Endothelial cell of umbilical vein (primary cell): ENCODE measurements at regions not wholly inside any gene's neighbourhood (a gene's known extent, or its start where the extent isn't known, plus 50 kb on each side); places are given as distances from the start of the nearest gene placed in this dataset.

Experiments used
- BruUV-seq: library from RNA; stranded (reverse); fragments of 400-500 nt; replicated peaks from 2 replicates; lab custom pipeline; 2021; lab: Mats Ljungman, UMichigan
- CTCF ChIA-PET: fragments of 300-600, 350-600 bp; sonication (Branson Sonifier 250); formaldehyde crosslinking; loops from one replicate; lab custom pipeline; 2021; ENCODE audit warnings: antibody characterized with exemption, inconsistent platforms; lab: Charles Lee
- POLR2A ChIA-PET: fragments of 300-600, 350-600 bp; sonication (Branson Sonifier 250); formaldehyde crosslinking; loops from one replicate; lab custom pipeline; 2021; ENCODE audit warnings: antibody characterized with exemption, inconsistent platforms; lab: Charles Lee
- DNase-seq: peaks from one replicate; pipeline ENCODE4 v3.0.0-alpha.2; 2011; ENCODE audit warnings: low read depth, low spot score
- FAIRE-seq: peaks from 2 replicates; lab custom pipeline; 2011; peaks lifted over from hg19 to GRCh38; lab: Jason Lieb, UNC
- H2AFZ ChIP-seq: 2 replicates; pipeline ENCODE4 v1.6.0; 2012; ENCODE audit warnings: low read depth, low read length, control low read depth, inconsistent platforms
- H3K27ac ChIP-seq: 2 replicates; pipeline ENCODE4 v1.5.1; 2011; ENCODE audit warnings: low read depth, mild to moderate bottlenecking, control low read depth, low read length, moderate library complexity; ENCODE audit not compliant: insufficient read depth
- H3K27me3 ChIP-seq, 2 experiments: 2 replicates each; pipeline versions ENCODE4 v1.6.0 to v1.6.1; 2011; ENCODE audit warnings: low read length in 2 of 2, mixed read lengths in 1 of 2; ENCODE audit not compliant: control insufficient read depth in 2 of 2, insufficient read depth in 2 of 2
- H3K36me3 ChIP-seq, 2 experiments: 2 replicates in 1 of 2; 3 replicates in 1 of 2; pipeline ENCODE4 v1.5.1; 2011; ENCODE audit warnings: low read length in 2 of 2, mild to moderate bottlenecking in 1 of 2, moderate library complexity in 1 of 2; ENCODE audit not compliant: control insufficient read depth in 2 of 2, insufficient read depth in 2 of 2; ENCODE audit errors: extremely low read depth in 1 of 2
- H3K4me1 ChIP-seq: 3 replicates; pipeline ENCODE4 v1.5.1; 2011; ENCODE audit warnings: mild to moderate bottlenecking, low read length; ENCODE audit not compliant: control insufficient read depth, insufficient read depth; ENCODE audit errors: extremely low read depth
- H3K4me2 ChIP-seq: 2 replicates; pipeline ENCODE4 v1.6.1; 2011; ENCODE audit warnings: low read length, control low read depth, mixed read lengths; ENCODE audit not compliant: insufficient read depth
- H3K4me3 ChIP-seq, 3 experiments: fragments of 200-600 bp in 1 of 3; sonication (generic), shearing (Covaris generic) in 1 of 3; replicated peaks in 1 of 3; 2 replicates each; pipeline ENCODE4 v1.5.1; 2011 to 2016; ENCODE audit warnings: control low read depth in 3 of 3, low read length in 3 of 3, mild to moderate bottlenecking in 2 of 3, inconsistent platforms in 1 of 3, low read depth in 1 of 3, moderate library complexity in 1 of 3; ENCODE audit not compliant: insufficient read depth in 1 of 3
- H3K79me2 ChIP-seq: 2 replicates; pipeline ENCODE4 v1.6.0; 2012; ENCODE audit warnings: low read length, inconsistent platforms; ENCODE audit not compliant: control insufficient read depth, insufficient read depth
- H3K9ac ChIP-seq: replicated peaks from 2 replicates; pipeline ENCODE3; 2011; ENCODE audit warnings: low read length, control low read depth; ENCODE audit not compliant: insufficient read depth; ENCODE audit errors: extremely low read depth
- H3K9me1 ChIP-seq: replicated peaks from 3 replicates; pipeline ENCODE4 v1.6.0; 2011; ENCODE audit warnings: mild to moderate bottlenecking, low read length; ENCODE audit not compliant: control insufficient read depth, insufficient read depth; ENCODE audit errors: extremely low read depth
- H3K9me3 ChIP-seq: replicated peaks from 2 replicates; pipeline ENCODE4 v1.5.1; 2012; ENCODE audit warnings: low read length, inconsistent platforms; ENCODE audit not compliant: control insufficient read depth, insufficient read depth
- H4K20me1 ChIP-seq: replicated peaks from 2 replicates; pipeline ENCODE3; 2011; ENCODE audit warnings: mild to moderate bottlenecking, low read length; ENCODE audit not compliant: control insufficient read depth, insufficient read depth; ENCODE audit errors: extremely low read depth
- EZH2 ChIP-seq: IDR thresholded peaks from 2 replicates; pipeline ENCODE4 v1.6.1; 2012; ENCODE audit warnings: borderline replicate concordance, low read depth, mild to moderate bottlenecking, moderate library complexity, low read length, inconsistent platforms; ENCODE audit not compliant: severe bottlenecking
- FOS ChIP-seq: IDR thresholded peaks from 2 replicates; pipeline ENCODE4 v1.6.1; 2011; ENCODE audit warnings: mild to moderate bottlenecking, low read length, moderate library complexity, borderline replicate concordance; ENCODE audit not compliant: insufficient read depth
- GATA2 ChIP-seq: IDR thresholded peaks from 2 replicates; pipeline ENCODE4 v1.7.0; 2011; ENCODE audit warnings: low read depth, mild to moderate bottlenecking, moderate library complexity, mixed read lengths, low read length; ENCODE audit not compliant: insufficient read length, insufficient read depth
- JUN ChIP-seq: IDR thresholded peaks from 2 replicates; pipeline ENCODE4 v1.6.1; 2011; ENCODE audit warnings: borderline replicate concordance, low read depth; ENCODE audit not compliant: insufficient read length, insufficient read depth
- MYC ChIP-seq: IDR thresholded peaks from one replicate; pipeline ENCODE4 v1.6.1; 2011; ENCODE audit warnings: mild to moderate bottlenecking, low read depth, low read length
- POLR2A ChIP-seq: IDR thresholded peaks from 2 replicates; pipeline ENCODE4 v1.6.1; 2012; ENCODE audit warnings: low read depth, mild to moderate bottlenecking, control low read depth, low read length
- POLR2AphosphoS5 ChIP-seq: IDR thresholded peaks from 2 replicates; pipeline ENCODE4 v1.6.1; 2012; ENCODE audit warnings: low read depth, mild to moderate bottlenecking, control low read depth, low read length, moderate library complexity; ENCODE audit not compliant: insufficient read depth
- dilution Hi-C: fragments of 300-500 bp; cut with MboI; formaldehyde crosslinking; loops from one replicate; pipeline ENCODE4 v1.15.0; 2019; ENCODE audit warnings: low sequenced_read_pairs; ENCODE audit not compliant: extremely low pct_ligation_motif_present
- intact Hi-C: fragments of 100-400 bp; cut with micrococcal nuclease; formaldehyde crosslinking; loops from one replicate; pipeline ENCODE4 v1.10.0; 2022
- TF ChIP-seq, protein P1 (sequence below), 2 donors: IDR thresholded peaks; 1 replicate in 1 of 2; 2 replicates in 1 of 2; pipeline ENCODE4 v1.5.1; 2011; ENCODE audit warnings: low read length in 2 of 2, mild to moderate bottlenecking in 2 of 2, moderate library complexity in 2 of 2, control low read depth in 1 of 2, inconsistent platforms in 1 of 2, low read depth in 1 of 2; ENCODE audit not compliant: insufficient read depth in 1 of 2; ENCODE audit errors: extremely low read depth in 1 of 2
- TF ChIP-seq, protein P2 (sequence below): IDR thresholded peaks from 2 replicates; pipeline ENCODE4 v1.6.1; 2011; ENCODE audit not compliant: insufficient read depth, insufficient read length

DNA sequence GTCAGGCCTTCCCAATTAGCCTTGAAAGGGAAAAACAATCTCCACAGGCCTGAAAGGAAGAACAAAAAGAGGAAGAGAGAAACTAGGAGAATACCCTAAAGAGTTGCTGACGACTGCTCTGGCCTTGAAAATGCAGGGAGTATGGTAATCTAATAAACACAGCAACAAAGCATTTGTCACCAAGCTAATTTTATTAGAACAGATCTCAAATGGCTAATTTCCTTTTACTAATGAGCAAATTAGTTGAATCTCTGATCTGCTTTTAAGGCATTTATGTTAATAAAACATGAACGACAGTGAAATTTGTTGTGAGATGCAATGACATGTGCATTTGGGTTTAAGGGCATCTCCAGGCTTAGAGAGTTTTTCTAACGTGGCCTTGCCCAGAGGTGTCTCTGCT is 212.2 kb downstream of the BUD13 start:
- BruUV-seq = no TSS peak
- Histone ChIP-seq H3K9me1 (no peaks in the 10 kb centered on the region), H4K20me1 (no peaks in the 10 kb centered on the region), H3K36me3 (no peaks in the 10 kb centered on the region), H3K4me3 (no peak overlapping the region), H3K27ac (no peak overlapping the region), H3K79me2 (no peaks in the 10 kb centered on the region), H2AFZ (no peak overlapping the region), H3K9ac (no peak overlapping the region), H3K4me1 (peaks cover 21% of the 10 kb centered on the region), H3K4me2 (no peak overlapping the region), H3K9me3 (no peaks in the 10 kb centered on the region), H3K27me3 (no peaks in the 10 kb centered on the region)
- no peak for DNase-seq
- FAIRE-seq = no peak
- dilution Hi-C loops = no loop called here
- TF ChIP-seq POLR2AphosphoS5 (no peak), EZH2 (no peak), GATA2 (no peak), FOS (no peak), MYC (no peak), JUN (no peak), POLR2A (no peak)
- TF ChIP-seq, protein P1, sequence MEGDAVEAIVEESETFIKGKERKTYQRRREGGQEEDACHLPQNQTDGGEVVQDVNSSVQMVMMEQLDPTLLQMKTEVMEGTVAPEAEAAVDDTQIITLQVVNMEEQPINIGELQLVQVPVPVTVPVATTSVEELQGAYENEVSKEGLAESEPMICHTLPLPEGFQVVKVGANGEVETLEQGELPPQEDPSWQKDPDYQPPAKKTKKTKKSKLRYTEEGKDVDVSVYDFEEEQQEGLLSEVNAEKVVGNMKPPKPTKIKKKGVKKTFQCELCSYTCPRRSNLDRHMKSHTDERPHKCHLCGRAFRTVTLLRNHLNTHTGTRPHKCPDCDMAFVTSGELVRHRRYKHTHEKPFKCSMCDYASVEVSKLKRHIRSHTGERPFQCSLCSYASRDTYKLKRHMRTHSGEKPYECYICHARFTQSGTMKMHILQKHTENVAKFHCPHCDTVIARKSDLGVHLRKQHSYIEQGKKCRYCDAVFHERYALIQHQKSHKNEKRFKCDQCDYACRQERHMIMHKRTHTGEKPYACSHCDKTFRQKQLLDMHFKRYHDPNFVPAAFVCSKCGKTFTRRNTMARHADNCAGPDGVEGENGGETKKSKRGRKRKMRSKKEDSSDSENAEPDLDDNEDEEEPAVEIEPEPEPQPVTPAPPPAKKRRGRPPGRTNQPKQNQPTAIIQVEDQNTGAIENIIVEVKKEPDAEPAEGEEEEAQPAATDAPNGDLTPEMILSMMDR (IDR thresholded peaks at IDR 0.05; ENCODE audit: extremely low read depth in 1 of 2, insufficient read depth in 1 of 2, low read depth in 1 of 2, low read length in 2 of 2) = no peak
- TF ChIP-seq, protein P2, sequence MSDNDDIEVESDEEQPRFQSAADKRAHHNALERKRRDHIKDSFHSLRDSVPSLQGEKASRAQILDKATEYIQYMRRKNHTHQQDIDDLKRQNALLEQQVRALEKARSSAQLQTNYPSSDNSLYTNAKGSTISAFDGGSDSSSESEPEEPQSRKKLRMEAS = no peak
- intact Hi-C loops = no loop called here
- ChIA-PET POLR2A (no interaction called here), CTCF (interaction anchor here (1.3 kb wide), 1 partner anchor 202 kb away, joined by 3 read pairs; no protein-coding TSS in a partner anchor)
